ENCODE measurements at regions not wholly inside any gene's neighbourhood (a gene's known extent, or its start where the extent isn't known, plus 50 kb on each side); places are given as distances from the start of the nearest gene placed in this dataset.
"Not testable (repeated sequence)": the region's sequence is repeated elsewhere in the genome, so short reads cannot be mapped to it uniquely, and the experiment has no call there.

DNA sequence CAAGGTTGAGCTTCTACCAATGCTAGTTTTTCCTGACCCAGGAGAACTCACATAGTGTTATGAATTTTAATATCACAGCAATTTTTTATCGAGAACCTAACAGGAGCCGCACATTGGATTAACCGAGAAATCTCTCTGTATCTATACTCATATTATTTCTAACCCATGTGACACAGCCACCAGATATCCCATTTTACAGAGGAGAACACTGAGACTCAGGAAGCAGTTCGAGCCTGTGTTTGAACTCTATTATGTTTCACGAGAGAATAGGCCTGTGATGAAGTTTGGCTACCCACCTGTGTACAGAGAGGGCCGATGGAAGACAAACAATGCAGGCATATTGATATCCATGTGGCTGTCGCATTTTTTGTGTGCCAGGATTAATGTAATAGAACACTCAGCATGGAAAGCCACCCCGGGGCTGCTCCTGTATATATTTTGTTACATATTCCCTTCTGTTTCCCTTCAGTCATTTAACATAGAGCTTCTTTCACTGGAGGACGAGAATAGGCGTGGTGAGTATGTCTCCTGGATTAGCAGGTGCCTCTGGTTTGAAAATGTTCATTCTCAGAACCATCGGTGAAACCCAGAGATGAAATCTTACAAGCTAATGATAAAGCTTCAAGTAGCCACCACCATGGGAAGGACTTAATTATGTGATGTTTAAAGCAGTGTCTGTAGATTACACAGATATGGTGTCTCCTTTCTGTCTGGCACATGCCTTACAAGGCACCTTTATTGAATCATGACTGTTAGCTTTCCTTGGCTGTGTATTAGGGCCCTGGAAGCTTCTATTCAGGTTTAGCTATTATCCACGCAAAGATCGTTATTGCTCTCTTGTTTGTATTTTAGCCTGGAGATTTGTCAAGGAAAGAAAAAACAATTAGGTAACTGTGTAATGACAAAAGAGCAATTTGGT, 205.4 kb downstream of the BCAS1 start:
- TF ChIP-seq POLR2A, CTCF (IDR thresholded peaks at IDR 0.05): not testable (repeated sequence)

All from vagina (tissue), 2 donors.